Activated CD4-positive, alpha-beta memory T cell treated with anti-CD3 and anti-CD28 coated beads, Interleukin-2, amount 10 ng/mL, durations not matched to agents 7 days and 5 days (primary cell): ENCODE measurements at regions not wholly inside any gene's neighbourhood (a gene's known extent, or its start where the extent isn't known, plus 50 kb on each side); places are given as distances from the start of the nearest gene placed in this dataset.
"Not testable (repeated sequence)": the region's sequence is repeated elsewhere in the genome, so short reads cannot be mapped to it uniquely, and the experiment has no call there.

ENCODE experiments used
- CTCF ChIA-PET: fragments of 350-600 bp; sonication (Branson Sonifier 250); formaldehyde crosslinking; loops from one replicate; lab custom pipeline; 2021; ENCODE audit warnings: antibody characterized with exemption, inconsistent platforms; lab: Charles Lee
- POLR2A ChIA-PET: fragments of 350-600 bp; sonication (Branson Sonifier 250); formaldehyde crosslinking; loops from one replicate; lab custom pipeline; 2021; ENCODE audit warnings: antibody characterized with exemption; lab: Charles Lee
- DNase-seq: peaks from one replicate; pipeline ENCODE4 v3.0.0-alpha.2; 2020
- H3K27ac Mint-ChIP-seq: one replicate; pipeline ENCODE4 v1.8.0; 2021; ENCODE audit warnings: mild to moderate bottlenecking, mixed read lengths
- H3K27me3 Mint-ChIP-seq: one replicate; pipeline ENCODE4 v1.8.0; 2021; ENCODE audit warnings: mixed read lengths
- H3K36me3 Mint-ChIP-seq: one replicate; pipeline ENCODE4 v1.8.0; 2021; ENCODE audit warnings: low read depth, mixed read lengths
- H3K4me1 Mint-ChIP-seq: one replicate; pipeline ENCODE4 v1.8.0; 2021; ENCODE audit warnings: mixed read lengths
- H3K4me3 Mint-ChIP-seq: one replicate; pipeline ENCODE4 v1.8.0; 2021; ENCODE audit warnings: mild to moderate bottlenecking, mixed read lengths
- H3K9me3 Mint-ChIP-seq: one replicate; pipeline ENCODE4 v1.8.0; 2021; ENCODE audit warnings: mixed read lengths

DNA sequence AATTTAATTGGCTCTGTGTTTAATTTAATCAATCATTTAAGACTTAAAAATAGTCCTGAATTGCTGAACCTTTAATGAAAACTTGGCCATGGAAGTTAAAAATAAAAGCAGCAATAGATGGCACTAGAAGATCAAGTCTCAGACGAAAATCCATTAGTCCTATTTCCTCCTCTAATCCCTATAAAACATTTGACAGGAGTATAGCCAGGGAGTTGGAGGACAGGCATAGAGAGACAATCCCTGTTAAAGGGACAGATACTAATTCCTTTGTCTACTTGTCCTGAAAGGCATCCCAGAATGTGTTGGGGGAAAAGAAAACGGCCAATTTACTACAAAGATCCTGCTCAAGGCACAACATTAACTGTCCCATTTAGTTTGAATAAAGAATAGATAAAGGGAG lies 276.3 kb upstream of the TACR3 start:
- CTCF ChIA-PET = no interaction called here
- no peak overlapping the region for H3K4me3 Mint-ChIP-seq
- no peaks in the 10 kb centered on the region for H3K4me1 Mint-ChIP-seq
- no peaks in the 10 kb centered on the region for H3K27me3 Mint-ChIP-seq
- POLR2A ChIA-PET = no interaction called here
- no peak overlapping the region for H3K27ac Mint-ChIP-seq
- no peaks in the 10 kb centered on the region for H3K36me3 Mint-ChIP-seq
- DNase-seq = no peak
- peaks cover 11% of the 10 kb centered on the region for H3K9me3 Mint-ChIP-seq

DNA sequence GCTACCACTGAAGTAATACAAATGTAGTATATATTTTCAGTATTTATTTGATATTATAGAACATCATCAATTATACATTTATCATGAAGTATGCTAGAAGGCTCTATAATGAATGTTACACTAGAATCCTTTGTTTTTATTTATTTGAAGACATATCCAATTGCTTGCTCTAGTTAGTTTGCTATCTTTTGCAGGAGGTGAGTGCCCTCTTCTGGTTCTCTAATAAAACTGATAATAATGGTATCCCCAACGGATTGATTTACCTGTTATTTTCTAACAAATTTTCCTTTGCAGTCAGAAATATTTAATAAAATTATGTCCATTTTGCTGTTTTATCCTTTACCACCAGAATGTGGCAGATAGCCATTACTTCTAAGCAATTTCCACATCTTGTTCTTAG lies 274.3 kb upstream of the TACR3 start:
- no peak for DNase-seq
- POLR2A ChIA-PET = no interaction called here

DNA sequence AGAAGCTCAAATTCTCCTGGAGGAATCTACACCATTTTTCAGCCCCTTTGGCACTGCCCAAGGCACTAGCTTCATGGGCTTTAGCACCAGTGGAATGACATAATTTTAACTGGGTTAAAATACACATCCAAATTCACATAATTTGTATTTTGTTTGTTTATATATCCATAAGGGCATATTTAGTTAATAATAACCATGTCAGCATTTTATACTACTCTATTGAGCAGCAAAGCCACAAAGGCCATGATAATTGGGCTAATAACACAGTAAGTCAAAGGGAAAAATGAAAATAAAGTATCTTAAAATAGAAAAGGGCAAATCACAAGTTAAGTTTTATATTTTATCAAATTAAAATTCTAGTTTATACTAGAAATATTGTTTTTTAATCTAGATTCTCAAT lies 262.7 kb upstream of the TACR3 start:
- no peak for DNase-seq
- ChIA-PET POLR2A (no interaction called here), CTCF (no interaction called here)
- Mint-ChIP-seq H3K4me3 (no peak overlapping the region), H3K4me1 (no peaks in the 10 kb centered on the region), H3K9me3 (no peaks in the 10 kb centered on the region), H3K36me3 (no peaks in the 10 kb centered on the region), H3K27ac (no peak overlapping the region), H3K27me3 (no peaks in the 10 kb centered on the region)

More for the DNA sequence above, 274.3 kb upstream of the TACR3 start:
- no peaks in the 10 kb centered on the region for H3K36me3 Mint-ChIP-seq
- no peak overlapping the region for H3K4me3 Mint-ChIP-seq
- peaks cover 11% of the 10 kb centered on the region for H3K9me3 Mint-ChIP-seq
- H3K27ac Mint-ChIP-seq = no peak overlapping the region
- H3K4me1 Mint-ChIP-seq = no peaks in the 10 kb centered on the region
- CTCF ChIA-PET = no interaction called here
- H3K27me3 Mint-ChIP-seq = no peaks in the 10 kb centered on the region

DNA sequence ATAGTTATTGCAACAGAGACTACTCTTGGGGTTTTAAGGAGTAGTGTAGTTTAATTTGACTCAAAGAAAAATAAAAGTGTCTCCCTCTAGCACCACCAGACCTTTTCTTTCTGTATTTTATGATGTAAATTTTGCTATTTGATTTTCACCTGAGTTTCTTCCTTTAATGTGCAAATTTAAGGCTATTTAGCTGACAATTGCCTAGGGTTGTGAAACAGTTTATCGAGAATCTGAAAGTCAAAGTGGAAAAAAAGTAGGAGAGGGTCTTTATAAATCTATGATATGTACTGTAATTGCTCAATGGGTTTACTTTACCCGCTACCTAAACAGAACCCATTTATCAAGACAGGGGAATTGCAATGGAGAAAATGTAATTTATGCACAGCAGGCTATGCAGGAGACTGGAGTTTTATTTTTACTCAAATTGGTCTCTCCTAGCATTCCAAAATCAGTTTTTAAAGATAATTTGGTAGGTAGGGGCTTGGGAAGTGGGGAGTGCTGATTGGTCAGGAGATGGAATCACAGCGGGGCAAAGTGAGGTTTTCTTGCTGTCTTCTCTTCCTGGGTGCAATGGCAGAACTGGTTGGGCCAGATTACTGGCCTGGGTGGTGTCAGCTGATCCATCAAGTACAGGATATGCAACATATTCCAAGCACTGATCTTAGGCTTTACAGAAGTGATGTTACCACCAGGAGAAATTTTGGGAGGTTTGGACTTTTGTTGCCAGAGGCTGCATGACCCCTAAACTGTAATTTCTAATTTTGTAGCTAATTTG lies 228.6 kb upstream of the TACR3 start:
- no peak overlapping the region for H3K27ac Mint-ChIP-seq
- no peaks in the 10 kb centered on the region for H3K27me3 Mint-ChIP-seq
- CTCF ChIA-PET = no interaction called here
- no peaks in the 10 kb centered on the region for H3K4me1 Mint-ChIP-seq
- H3K36me3 Mint-ChIP-seq = no peaks in the 10 kb centered on the region
- no peak for DNase-seq
- no peaks in the 10 kb centered on the region for H3K9me3 Mint-ChIP-seq
- H3K4me3 Mint-ChIP-seq = no peak overlapping the region
- POLR2A ChIA-PET = no interaction called here

DNA sequence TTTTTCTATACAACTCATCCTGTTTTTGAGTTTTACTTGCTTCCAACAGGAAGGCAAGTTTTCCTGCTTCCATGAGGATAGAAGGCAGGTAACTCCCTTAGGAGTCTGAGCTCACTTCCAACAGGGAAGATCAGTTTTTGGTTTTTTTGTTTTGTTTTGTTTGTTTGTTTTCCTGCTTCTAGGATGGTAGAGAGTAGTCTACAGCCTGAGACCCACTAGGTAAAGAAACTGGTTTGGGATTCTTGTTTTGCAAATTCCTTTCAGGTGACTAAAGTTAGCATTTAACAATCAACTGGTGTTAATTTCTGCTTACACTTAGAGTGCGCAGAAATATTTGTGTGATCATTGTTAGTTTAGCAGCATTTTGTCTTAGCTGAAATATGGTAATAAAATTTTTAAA lies 227.8 kb upstream of the TACR3 start:
- Mint-ChIP-seq H3K27me3 (no peaks in the 10 kb centered on the region), H3K9me3 (no peaks in the 10 kb centered on the region), H3K4me1 (no peaks in the 10 kb centered on the region), H3K36me3 (no peaks in the 10 kb centered on the region), H3K4me3 (no peak overlapping the region), H3K27ac (no peak overlapping the region)
- CTCF ChIA-PET = no interaction called here
- POLR2A ChIA-PET = no interaction called here
- DNase-seq = no peak

DNA sequence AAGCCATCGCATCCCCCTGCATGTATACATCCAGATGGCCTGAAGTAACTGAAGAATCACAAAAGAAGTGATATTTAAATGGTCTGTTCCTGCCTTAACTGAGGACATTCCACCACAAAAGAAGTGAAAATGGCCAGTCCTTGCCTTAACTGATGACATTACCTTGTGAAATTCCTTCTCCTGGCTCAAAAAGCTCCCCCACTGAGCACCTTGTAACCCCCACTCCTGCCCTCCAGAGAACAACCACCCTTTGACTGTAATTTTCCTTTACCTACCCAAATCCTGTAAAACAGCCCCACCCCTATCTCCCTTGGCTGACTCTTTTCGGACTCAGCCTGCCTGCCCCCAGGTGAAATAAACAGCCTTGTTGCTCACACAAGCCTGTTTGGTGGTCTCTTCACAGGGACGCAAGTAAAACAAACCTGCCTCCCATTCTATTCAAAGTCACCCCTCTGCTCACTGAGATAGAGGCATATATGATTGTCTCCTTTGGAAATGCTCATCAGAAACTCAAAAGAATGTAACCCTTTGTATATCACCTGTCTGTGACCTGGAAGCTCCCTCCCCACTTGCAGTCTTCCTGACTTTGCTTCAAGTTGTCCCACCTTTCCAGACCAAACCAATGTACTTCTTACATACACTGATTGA lies 227.0 kb upstream of the TACR3 start:
- POLR2A ChIA-PET, CTCF ChIA-PET, H3K4me3 Mint-ChIP-seq, DNase-seq, H3K9me3 Mint-ChIP-seq, H3K4me1 Mint-ChIP-seq, H3K27ac Mint-ChIP-seq, H3K27me3 Mint-ChIP-seq, H3K36me3 Mint-ChIP-seq: not testable (repeated sequence)

DNA sequence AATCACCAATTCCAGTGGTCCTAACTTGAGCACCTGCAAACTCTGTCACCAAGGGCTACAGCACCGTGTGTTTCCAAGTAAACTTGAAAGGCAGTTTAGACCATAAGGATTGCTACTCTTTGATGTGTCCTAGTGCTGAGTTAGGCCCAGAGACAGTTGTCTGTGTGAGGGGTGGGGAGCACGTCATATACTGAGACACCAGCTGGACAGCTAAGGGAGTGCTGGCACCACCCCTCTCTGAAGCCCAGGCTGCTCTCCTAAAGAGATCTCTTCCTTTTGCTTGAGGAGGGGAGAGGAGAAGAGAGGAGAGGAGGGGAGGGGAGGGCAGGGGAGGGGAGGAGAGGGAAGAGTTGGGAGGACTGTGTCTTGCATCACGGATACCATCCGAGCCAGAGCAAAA lies 218.7 kb upstream of the TACR3 start:
- no peaks in the 10 kb centered on the region for H3K27me3 Mint-ChIP-seq
- H3K36me3 Mint-ChIP-seq = no peaks in the 10 kb centered on the region
- no peak overlapping the region for H3K27ac Mint-ChIP-seq
- POLR2A ChIA-PET = no interaction called here
- H3K4me1 Mint-ChIP-seq = no peaks in the 10 kb centered on the region
- no peaks in the 10 kb centered on the region for H3K9me3 Mint-ChIP-seq
- DNase-seq = no peak
- H3K4me3 Mint-ChIP-seq = no peak overlapping the region
- CTCF ChIA-PET = no interaction called here

DNA sequence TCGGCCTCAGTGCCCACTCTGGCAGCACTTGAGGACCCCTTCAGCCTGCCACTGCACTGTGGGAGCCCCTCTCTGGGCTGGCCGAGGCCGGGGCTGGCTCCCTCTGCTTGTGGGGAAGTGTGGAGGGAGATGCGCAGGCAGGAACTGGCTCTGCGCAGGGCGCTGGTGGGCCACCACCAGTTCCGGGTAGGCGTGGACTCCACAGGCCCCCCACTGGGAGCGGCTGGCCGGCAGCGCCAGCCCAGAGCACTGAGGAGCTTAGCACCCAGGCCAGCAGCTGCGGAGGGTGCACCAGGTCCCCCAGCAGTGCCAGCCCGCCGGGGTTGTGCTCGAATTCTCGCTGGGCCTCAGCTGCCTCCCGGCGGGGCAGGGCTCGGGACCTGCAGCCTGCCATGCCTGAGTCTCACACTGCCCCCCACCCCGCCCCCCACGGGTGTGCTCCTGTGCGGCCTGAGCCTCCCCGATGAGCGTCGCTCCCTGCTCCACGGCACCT lies 216.9 kb upstream of the TACR3 start:
- Mint-ChIP-seq H3K27me3 (no peaks in the 10 kb centered on the region), H3K27ac (no peak overlapping the region), H3K9me3 (no peaks in the 10 kb centered on the region), H3K4me1 (no peaks in the 10 kb centered on the region), H3K36me3 (no peaks in the 10 kb centered on the region), H3K4me3 (no peak overlapping the region)
- no peak for DNase-seq
- ChIA-PET POLR2A (no interaction called here), CTCF (no interaction called here)

DNA sequence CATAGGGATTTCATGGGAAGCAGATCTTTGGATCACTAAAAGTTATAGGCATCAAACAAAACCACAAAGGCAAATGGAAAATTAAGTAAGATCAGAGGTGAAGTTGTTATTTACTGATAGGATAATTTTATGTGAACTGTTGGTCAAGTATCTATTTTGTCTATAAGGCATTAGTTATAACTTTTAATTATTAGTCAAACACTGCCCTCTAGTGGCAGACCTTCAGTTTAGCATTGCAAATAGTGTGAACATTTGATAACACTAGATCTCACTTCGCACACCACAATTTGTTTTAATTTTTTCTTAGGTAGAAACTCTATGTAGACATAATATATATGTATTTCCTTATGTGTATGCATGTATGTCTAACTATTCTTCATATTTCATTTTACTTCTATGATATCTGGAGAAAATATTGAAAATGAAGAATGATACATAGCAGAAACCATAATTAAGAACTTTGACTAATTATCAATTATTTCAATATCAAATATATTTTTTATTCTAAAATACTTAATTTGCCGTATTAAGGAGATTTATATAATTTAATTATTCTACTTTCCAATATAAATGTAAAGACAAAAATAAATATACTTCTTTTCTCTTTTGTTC lies 214.5 kb upstream of the TACR3 start:
- Mint-ChIP-seq H3K4me3 (no peak overlapping the region), H3K9me3 (no peaks in the 10 kb centered on the region), H3K36me3 (no peaks in the 10 kb centered on the region), H3K4me1 (no peaks in the 10 kb centered on the region), H3K27ac (no peak overlapping the region), H3K27me3 (no peaks in the 10 kb centered on the region)
- ChIA-PET CTCF (no interaction called here), POLR2A (no interaction called here)
- no peak for DNase-seq

DNA sequence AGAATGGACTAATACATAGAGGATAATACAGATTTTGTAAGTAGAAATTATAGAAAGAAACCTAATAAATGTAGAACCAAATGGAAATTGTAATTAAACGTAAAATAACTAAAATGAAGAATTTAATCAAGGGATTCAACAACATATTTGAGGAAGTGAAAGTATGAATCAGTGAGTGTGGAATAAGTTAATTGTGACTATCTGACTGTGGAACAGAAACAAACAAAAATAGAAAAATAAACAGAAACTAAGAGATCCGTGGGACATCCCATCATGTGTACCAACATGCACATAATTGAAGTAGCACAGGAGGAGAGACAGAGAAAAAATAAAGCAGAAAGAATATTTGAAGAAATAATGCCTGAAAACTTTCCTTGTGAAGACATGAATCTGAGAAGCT lies 208.6 kb upstream of the TACR3 start:
- H3K4me3 Mint-ChIP-seq = no peak overlapping the region
- CTCF ChIA-PET = no interaction called here

DNA sequence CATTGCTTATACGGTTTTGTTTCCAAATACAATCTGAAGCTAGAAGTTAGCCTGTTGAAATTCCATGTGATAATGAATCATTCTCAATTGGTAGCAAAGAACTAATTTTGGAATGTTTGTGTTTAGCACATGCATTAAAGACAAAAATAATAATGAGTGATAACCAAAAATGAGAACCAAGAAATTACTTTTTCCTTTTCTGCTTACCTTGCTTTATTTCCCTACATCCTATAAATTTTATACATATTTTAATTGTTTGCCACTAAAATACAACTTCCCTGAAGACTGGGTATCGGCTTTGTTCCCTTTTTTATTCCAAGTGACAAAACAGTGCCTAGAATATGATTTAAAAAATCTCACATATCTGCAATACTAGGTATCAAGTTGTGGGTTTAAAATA lies 203.8 kb upstream of the TACR3 start:
- DNase-seq = no peak
- no peak overlapping the region for H3K27ac Mint-ChIP-seq
- H3K4me3 Mint-ChIP-seq = no peak overlapping the region
- no peaks in the 10 kb centered on the region for H3K9me3 Mint-ChIP-seq
- POLR2A ChIA-PET = no interaction called here
- H3K36me3 Mint-ChIP-seq = no peaks in the 10 kb centered on the region
- CTCF ChIA-PET = no interaction called here
- no peaks in the 10 kb centered on the region for H3K27me3 Mint-ChIP-seq
- no peaks in the 10 kb centered on the region for H3K4me1 Mint-ChIP-seq

More for the DNA sequence above, 208.6 kb upstream of the TACR3 start:
- no peaks in the 10 kb centered on the region for H3K9me3 Mint-ChIP-seq
- POLR2A ChIA-PET = no interaction called here
- DNase-seq = no peak
- no peaks in the 10 kb centered on the region for H3K4me1 Mint-ChIP-seq
- no peaks in the 10 kb centered on the region for H3K36me3 Mint-ChIP-seq
- H3K27ac Mint-ChIP-seq = no peak overlapping the region
- no peaks in the 10 kb centered on the region for H3K27me3 Mint-ChIP-seq

DNA sequence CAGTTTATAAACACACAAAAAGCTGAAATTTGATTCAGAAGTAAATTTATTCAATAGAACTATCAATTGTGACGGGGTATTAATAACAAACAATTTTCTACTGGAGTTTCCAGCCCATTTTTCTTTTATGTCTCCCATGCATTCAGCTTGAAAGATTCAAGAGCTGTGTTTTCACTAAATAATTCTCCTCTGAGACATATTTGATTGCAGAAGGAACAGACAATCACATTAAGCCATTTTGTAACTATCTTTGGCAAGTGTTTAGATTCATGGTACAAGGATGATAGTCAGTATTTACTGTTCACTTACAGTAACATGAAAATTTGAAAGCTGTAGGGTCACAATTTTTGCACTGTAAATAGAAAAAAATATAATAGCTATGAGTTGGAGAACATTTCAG lies 198.4 kb upstream of the TACR3 start:
- no peak for DNase-seq
- CTCF ChIA-PET = no interaction called here
- no peaks in the 10 kb centered on the region for H3K4me1 Mint-ChIP-seq

DNA sequence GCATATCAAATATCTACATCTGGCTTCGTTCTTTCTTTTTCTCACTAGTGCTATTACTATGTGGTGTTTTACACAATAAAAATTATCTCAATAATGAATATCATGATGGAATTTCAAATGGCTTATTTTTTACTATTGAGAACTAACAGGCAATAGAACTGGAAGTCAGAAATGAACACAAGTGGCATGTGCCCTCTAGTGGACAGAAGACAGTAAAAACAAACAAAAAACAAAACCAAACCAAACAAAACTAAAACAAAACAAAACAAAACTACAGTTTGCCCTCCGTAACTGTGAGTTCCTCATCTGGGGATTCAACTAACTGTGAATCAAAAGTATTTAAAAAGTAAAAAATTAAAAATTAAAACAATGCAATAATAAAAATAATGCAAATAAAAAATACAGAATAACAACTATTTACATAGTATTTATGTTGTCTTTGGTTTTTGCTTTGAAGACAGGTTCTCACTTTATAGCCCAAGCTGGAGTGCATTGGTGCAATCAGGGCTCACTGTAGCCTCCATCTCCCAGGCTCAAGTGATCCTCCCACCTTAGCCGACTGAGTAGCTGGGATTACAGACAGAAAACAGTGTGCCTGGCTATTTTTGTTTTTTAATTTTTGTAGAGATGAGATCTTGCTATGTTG lies 195.6 kb upstream of the TACR3 start:
- no peak overlapping the region for H3K4me3 Mint-ChIP-seq
- ChIA-PET POLR2A (no interaction called here), CTCF (no interaction called here)
- no peaks in the 10 kb centered on the region for H3K9me3 Mint-ChIP-seq
- no peak overlapping the region for H3K27ac Mint-ChIP-seq
- H3K4me1 Mint-ChIP-seq = no peaks in the 10 kb centered on the region
- DNase-seq = no peak
- no peaks in the 10 kb centered on the region for H3K27me3 Mint-ChIP-seq
- H3K36me3 Mint-ChIP-seq = no peaks in the 10 kb centered on the region

More for the DNA sequence above, 198.4 kb upstream of the TACR3 start:
- Mint-ChIP-seq H3K4me3 (no peak overlapping the region), H3K27ac (no peak overlapping the region), H3K27me3 (no peaks in the 10 kb centered on the region), H3K36me3 (no peaks in the 10 kb centered on the region), H3K9me3 (no peaks in the 10 kb centered on the region)
- POLR2A ChIA-PET = no interaction called here
